LNCaP clone FGC (cell line): ENCODE measurements at regions not wholly inside any gene's neighbourhood (a gene's known extent, or its start where the extent isn't known, plus 50 kb on each side); places are given as distances from the start of the nearest gene placed in this dataset.
A peak's percentile ranks its signal among the peaks of the same experiment; 100 is the strongest.

Source experiments
- DNase-seq: peaks from one replicate; pipeline ENCODE4 v3.0.0-alpha.2; 2011; ENCODE audit warnings: low read depth
- H3K4me3 ChIP-seq: 2 replicates; pipeline ENCODE4 v1.5.1; 2011; ENCODE audit warnings: mild to moderate bottlenecking, low read depth, low read length, control low read depth
- TF ChIP-seq, protein P1 (sequence below): IDR thresholded peaks from 2 replicates; pipeline ENCODE4 v1.5.1; 2012; ENCODE audit warnings: mild to moderate bottlenecking; ENCODE audit not compliant: control insufficient read depth, insufficient read depth; ENCODE audit errors: extremely low read depth

DNA sequence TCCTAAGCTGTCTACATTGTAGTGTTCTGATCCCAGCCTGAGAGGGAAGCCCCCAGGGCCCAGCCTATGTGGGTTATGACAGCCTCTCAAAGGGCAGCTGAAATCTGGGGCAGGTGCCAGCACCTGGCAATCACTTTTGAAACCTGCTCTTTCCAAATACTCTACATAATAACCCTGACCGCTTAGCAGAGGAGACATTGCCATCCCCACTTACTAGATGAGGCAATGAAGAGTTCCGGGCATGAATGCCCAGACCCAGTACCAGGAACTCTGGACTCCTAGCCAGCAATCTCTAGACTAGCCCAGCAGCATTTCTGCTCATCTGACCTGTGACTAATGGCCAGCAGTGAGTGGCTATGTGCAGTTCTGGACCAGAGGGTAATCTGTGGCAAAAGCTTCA, 412.4 kb upstream of the CADM1 start:
- H3K4me3 ChIP-seq = no peak overlapping the region
- no peak for DNase-seq
- TF ChIP-seq, protein P1, sequence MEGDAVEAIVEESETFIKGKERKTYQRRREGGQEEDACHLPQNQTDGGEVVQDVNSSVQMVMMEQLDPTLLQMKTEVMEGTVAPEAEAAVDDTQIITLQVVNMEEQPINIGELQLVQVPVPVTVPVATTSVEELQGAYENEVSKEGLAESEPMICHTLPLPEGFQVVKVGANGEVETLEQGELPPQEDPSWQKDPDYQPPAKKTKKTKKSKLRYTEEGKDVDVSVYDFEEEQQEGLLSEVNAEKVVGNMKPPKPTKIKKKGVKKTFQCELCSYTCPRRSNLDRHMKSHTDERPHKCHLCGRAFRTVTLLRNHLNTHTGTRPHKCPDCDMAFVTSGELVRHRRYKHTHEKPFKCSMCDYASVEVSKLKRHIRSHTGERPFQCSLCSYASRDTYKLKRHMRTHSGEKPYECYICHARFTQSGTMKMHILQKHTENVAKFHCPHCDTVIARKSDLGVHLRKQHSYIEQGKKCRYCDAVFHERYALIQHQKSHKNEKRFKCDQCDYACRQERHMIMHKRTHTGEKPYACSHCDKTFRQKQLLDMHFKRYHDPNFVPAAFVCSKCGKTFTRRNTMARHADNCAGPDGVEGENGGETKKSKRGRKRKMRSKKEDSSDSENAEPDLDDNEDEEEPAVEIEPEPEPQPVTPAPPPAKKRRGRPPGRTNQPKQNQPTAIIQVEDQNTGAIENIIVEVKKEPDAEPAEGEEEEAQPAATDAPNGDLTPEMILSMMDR = no peak

DNA sequence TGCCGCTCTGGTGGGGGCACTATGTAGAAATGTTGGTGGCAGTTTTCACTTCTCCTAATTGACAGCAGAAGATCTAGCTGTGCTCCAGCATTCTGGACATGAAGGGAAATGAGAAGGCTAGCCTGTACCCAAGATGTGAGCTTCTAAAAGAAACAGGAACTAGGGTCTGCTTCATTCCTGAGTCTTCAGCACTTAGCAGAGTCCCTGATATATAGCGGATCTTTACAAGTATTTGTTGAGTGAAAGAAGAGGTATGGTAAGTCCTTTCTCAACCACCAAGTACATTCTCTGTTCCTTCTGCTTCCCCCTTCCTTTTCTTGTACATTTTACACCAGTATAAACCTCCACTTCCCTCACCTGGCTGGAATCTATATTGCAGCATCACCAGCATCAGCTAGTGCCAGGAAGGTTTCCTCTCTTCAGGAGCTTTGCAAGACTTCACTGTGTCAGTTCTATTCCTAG, 408.3 kb upstream of the CADM1 start:
- DNase-seq = no peak
- H3K4me3 ChIP-seq = no peak overlapping the region
- TF ChIP-seq, protein P1 = peak; percentile 30; the same call in 1 of the 2 replicates

DNA sequence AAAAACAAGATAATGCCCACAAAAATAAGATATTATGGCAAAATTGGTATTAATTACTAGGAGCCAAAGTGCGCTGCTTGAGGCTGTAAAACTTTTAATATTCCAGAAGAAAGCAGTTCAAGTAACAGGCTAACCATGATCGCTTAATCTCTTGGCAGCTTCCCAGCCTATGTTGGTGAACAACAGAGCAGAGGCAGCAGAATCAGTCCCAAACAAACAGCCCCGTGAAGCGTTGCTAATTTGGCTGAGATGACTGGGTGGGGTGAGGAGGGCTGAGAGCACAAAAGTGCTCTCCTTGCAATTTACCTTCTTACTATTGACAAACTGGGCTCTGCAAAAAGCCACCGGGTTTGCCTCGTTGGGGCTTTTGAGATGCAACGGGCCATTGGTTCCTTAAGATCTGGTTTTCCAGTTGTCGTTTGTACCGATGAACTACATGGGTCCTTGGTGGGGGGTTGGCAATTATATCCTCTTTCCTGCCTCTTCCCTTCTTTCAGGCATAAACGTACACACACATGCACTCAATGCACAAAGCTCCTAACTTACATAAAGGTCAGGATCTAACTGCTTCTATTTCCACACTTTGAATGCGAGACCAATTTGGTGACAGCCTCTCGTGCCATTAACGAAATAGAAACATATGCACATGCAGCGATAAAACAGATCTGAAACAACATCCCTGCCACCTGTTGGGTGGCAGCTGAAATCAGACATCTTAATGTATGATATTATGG, 407.6 kb upstream of the CADM1 start:
- TF ChIP-seq, protein P1 = no peak
- no peak for DNase-seq
- no peak overlapping the region for H3K4me3 ChIP-seq

DNA sequence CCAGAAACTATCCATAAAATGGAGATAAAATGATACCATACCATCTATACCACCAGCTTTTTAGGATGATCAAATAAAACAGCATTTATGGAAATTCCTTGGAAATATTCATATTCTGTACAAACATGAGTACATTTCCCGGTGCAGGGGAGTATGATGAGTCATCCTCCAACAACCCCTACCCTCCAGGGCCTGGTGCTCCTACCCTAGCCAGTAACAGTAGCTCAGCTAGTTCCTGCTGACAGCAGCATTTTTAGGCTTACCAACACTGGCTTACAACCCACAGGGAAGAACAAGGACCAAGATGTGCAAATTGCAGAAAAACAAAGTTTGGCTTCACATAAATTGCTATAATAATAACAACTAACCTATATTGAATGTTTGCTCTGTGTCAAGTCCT, 406.2 kb upstream of the CADM1 start:
- TF ChIP-seq, protein P1 = no peak
- DNase-seq = no peak
- H3K4me3 ChIP-seq = no peak overlapping the region

DNA sequence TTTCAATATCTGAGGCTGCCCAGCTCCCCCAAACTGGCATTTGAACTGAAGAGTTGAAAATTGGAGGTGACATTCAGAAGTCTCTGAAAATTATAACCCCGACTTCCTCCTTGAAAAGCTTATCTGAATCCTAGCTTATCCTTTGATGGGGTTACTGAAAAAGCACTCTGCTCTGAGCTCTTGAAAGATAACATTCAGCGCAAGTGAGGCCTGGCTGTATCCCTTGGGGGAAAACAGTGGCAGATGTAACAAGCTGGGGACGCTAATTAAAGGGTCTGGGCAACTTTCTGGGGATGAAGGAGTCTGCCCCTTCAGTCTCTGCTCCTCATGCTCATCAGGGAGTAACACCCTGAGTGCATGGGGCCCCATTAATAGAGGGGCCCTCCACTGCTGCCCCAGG, 402.0 kb upstream of the CADM1 start:
- H3K4me3 ChIP-seq = no peak overlapping the region
- no peak for DNase-seq
- TF ChIP-seq, protein P1 = no peak

DNA sequence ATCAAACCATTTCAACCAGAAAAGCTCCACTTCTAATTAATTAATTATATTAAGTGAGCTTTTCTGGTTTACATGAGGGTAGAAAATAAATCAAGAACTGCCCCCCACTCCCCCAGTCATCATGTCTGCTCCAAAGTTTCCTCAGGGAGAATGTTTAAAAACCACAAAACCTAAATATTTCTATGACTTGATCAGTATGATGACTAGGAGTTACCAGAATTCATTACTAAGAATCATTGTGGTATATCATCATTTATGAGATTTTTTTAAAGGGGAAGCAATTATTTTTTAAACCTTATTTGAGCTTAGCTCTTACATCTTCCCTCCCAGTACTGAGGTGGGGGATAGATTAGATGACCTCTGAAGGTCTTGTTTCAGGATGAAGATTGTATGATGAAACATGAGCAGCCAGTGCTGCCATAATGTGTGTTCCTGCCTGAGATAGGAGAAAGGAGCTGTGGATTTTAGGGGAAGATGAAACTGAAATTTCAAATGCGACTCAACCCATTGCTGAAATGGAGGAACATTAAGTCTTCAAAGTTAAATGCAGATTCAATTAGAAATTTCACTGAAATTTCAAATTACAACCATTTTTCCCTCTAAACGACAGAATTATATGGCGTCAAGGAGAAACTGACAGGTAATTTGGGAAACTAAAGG, 401.3 kb upstream of the CADM1 start:
- DNase-seq = no peak
- TF ChIP-seq, protein P1 = no peak
- H3K4me3 ChIP-seq = no peak overlapping the region
